ENCODE measurements at regions not wholly inside any gene's neighbourhood (a gene's known extent, or its start where the extent isn't known, plus 50 kb on each side); places are given as distances from the start of the nearest gene placed in this dataset.

GRCh38 chr21:20856926-20857325, 141.3 kb upstream of the NCAM2 start:
- Histone ChIP-seq H3K27me3 (replicated peaks in 1 of 7) (no peaks in the 10 kb centered on the region), H3K36me3 (no peaks in the 10 kb centered on the region), H3K9me3 (peaks cover 0 to 8% (median 2%) of the 10 kb centered on the region in 8 donors), H3K4me3 (no peak overlapping the region), H3K27ac (no peak overlapping the region), H3K4me1 (no peaks in the 10 kb centered on the region)
- DNase-seq = no peak
- intact Hi-C loops (cut with DNase I; ENCODE audit: low total_unique reads) = no loop called here
- no peak for TF ChIP-seq POLR2AphosphoS5 (IDR thresholded peaks at IDR 0.05)
- no peak for TF ChIP-seq POLR2A (IDR thresholded peaks at IDR 0.05)
- TF ChIP-seq CTCF (IDR thresholded peaks at IDR 0.05 in 8 of 11, conservative IDR thresholded peaks at IDR 0.05 in 3 of 11) = no peak
- 48 to 68% (median 50%) methylated on average over 5 of the region's 5 CpGs for WGBS, 5 donors

GRCh38 chr21:20874202-20874601, 124.0 kb upstream of the NCAM2 start:
- Histone ChIP-seq H3K27ac (no peak overlapping the region), H3K27me3 (replicated peaks in 1 of 7) (no peaks in the 10 kb centered on the region), H3K36me3 (no peaks in the 10 kb centered on the region), H3K4me3 (no peak overlapping the region), H3K9me3 (no peaks in the 10 kb centered on the region), H3K4me1 (no peaks in the 10 kb centered on the region)
- TF ChIP-seq CTCF (IDR thresholded peaks at IDR 0.05 in 8 of 11, conservative IDR thresholded peaks at IDR 0.05 in 3 of 11) (no peak), POLR2A (IDR thresholded peaks at IDR 0.05) (no peak), POLR2AphosphoS5 (IDR thresholded peaks at IDR 0.05) (no peak)
- DNase-seq = no peak
- 50 to 83% (median 68%) methylated on average over 1 of the region's 1 CpG for WGBS, 5 donors
- intact Hi-C loops (cut with DNase I; ENCODE audit: low total_unique reads) = no loop called here

- H3K9me3 ChIP-seq = no peaks in the 10 kb centered on the region
- H3K27ac ChIP-seq = no peak overlapping the region
- no peaks in the 10 kb centered on the region for H3K4me1 ChIP-seq
- TF ChIP-seq CTCF (IDR thresholded peaks at IDR 0.05 in 8 of 11, conservative IDR thresholded peaks at IDR 0.05 in 3 of 11) = no peak
- no peak for TF ChIP-seq POLR2A (IDR thresholded peaks at IDR 0.05)
- no peak for TF ChIP-seq POLR2AphosphoS5 (IDR thresholded peaks at IDR 0.05)
- intact Hi-C loops (cut with DNase I; ENCODE audit: low total_unique reads) = no loop called here
- no peak for DNase-seq
- no peaks in the 10 kb centered on the region for H3K36me3 ChIP-seq
- no peaks in the 10 kb centered on the region for H3K27me3 ChIP-seq (replicated peaks in 1 of 7)
- no peak overlapping the region for H3K4me3 ChIP-seq
These were observed 122.5 kb upstream of the NCAM2 start for GRCh38 chr21:20875742-20876141.

GRCh38 chr21:20877976-20878375, 120.2 kb upstream of the NCAM2 start:
- WGBS, 5 donors = 79 to 87% (median 85%) methylated on average over 2 of the region's 2 CpGs
- H3K4me3 ChIP-seq = no peak overlapping the region
- H3K27ac ChIP-seq = no peak overlapping the region
- no peaks in the 10 kb centered on the region for H3K27me3 ChIP-seq (replicated peaks in 1 of 7)
- no peaks in the 10 kb centered on the region for H3K4me1 ChIP-seq
- TF ChIP-seq POLR2A (IDR thresholded peaks at IDR 0.05) (no peak), POLR2AphosphoS5 (IDR thresholded peaks at IDR 0.05) (no peak), CTCF (IDR thresholded peaks at IDR 0.05 in 8 of 11, conservative IDR thresholded peaks at IDR 0.05 in 3 of 11) (no peak)
- no peaks in the 10 kb centered on the region for H3K9me3 ChIP-seq
- intact Hi-C loops (cut with DNase I; ENCODE audit: low total_unique reads) = no loop called here
- no peaks in the 10 kb centered on the region for H3K36me3 ChIP-seq
- no peak for DNase-seq
